Hepatocyte (in vitro differentiated cells): ENCODE measurements at regions not wholly inside any gene's neighbourhood (a gene's known extent, or its start where the extent isn't known, plus 50 kb on each side); places are given as distances from the start of the nearest gene placed in this dataset.

Source experiments
- EZH2 ChIP-seq: fragments of 200-600 bp; sonication (generic); IDR thresholded peaks from 2 replicates; pipeline ENCODE4 v1.6.1; 2016; ENCODE audit warnings: antibody characterized with exemption, mild to moderate bottlenecking, borderline replicate concordance
- TF ChIP-seq, protein P1 (sequence below): fragments of 200-600 bp; sonication (generic); IDR thresholded peaks from 2 replicates; pipeline ENCODE4 v1.5.1; 2016; ENCODE audit warnings: antibody characterized with exemption, mild to moderate bottlenecking; ENCODE audit not compliant: poor library complexity

- TF ChIP-seq, protein P1, sequence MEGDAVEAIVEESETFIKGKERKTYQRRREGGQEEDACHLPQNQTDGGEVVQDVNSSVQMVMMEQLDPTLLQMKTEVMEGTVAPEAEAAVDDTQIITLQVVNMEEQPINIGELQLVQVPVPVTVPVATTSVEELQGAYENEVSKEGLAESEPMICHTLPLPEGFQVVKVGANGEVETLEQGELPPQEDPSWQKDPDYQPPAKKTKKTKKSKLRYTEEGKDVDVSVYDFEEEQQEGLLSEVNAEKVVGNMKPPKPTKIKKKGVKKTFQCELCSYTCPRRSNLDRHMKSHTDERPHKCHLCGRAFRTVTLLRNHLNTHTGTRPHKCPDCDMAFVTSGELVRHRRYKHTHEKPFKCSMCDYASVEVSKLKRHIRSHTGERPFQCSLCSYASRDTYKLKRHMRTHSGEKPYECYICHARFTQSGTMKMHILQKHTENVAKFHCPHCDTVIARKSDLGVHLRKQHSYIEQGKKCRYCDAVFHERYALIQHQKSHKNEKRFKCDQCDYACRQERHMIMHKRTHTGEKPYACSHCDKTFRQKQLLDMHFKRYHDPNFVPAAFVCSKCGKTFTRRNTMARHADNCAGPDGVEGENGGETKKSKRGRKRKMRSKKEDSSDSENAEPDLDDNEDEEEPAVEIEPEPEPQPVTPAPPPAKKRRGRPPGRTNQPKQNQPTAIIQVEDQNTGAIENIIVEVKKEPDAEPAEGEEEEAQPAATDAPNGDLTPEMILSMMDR = no peak
- no peak for TF ChIP-seq EZH2
Measured at GRCh38 chr11:25377466-25377865, 880.6 kb downstream of the LUZP2 start.
